K562 (cell line): ENCODE measurements at regions not wholly inside any gene's neighbourhood (a gene's known extent, or its start where the extent isn't known, plus 50 kb on each side); places are given as distances from the start of the nearest gene placed in this dataset.

Source experiments
- ATAC-seq: fragments of 200-7000 bp; cut with Tn5 transposase; 3 replicates; pipeline ENCODE4 v1.9.1; 2020; ENCODE audit warnings: moderate library complexity
- BruUV-seq: library from RNA; stranded (reverse); fragments of 400-500 nt; replicated peaks from 2 replicates; lab custom pipeline; 2021; lab: Mats Ljungman, UMichigan
- CTCF ChIA-PET: fragments of 300-600 bp; formaldehyde crosslinking; extraction: SDS; loops from one replicate; lab custom pipeline; 2021; ENCODE audit warnings: low intra/inter-chr PET ratio; lab: Yijun Ruan, JAX
- POLR2A ChIA-PET: fragments of 300-600, 350-650 bp; sonication (Branson Sonifier 250); formaldehyde crosslinking; extraction: SDS; loops from one replicate; lab custom pipeline; 2021; ENCODE audit warnings: antibody characterized with exemption, inconsistent platforms; lab: Yijun Ruan, JAX
- DNase-seq, 4 experiments: peaks; one replicate each; pipeline versions ENCODE4 v3.0.0 to v3.0.0-alpha.2; 2011 to 2018; ENCODE audit warnings: low spot score in 3 of 4, mixed read lengths in 3 of 4; ENCODE audit errors: extremely low read depth in 1 of 4
- FAIRE-seq: peaks from 2 replicates; lab custom pipeline; 2011; peaks lifted over from hg19 to GRCh38; lab: Jason Lieb, UNC
- H2AFZ ChIP-seq: 2 replicates; pipeline ENCODE4 v1.6.0; 2011; ENCODE audit warnings: low read depth, low read length, control low read depth, inconsistent platforms
- H3K27ac ChIP-seq: fragments of 200-600 bp; 3 replicates; pipeline ENCODE4 v1.8.0; 2011; ENCODE audit warnings: low read depth, mild to moderate bottlenecking, control low read depth, inconsistent platforms, low read length, moderate library complexity, mixed read lengths; ENCODE audit errors: extremely low read depth
- H3K27me3 ChIP-seq, 2 experiments: fragments of 300-600 bp in 1 of 2; 2 replicates in 1 of 2; 3 replicates in 1 of 2; pipeline versions ENCODE4 v1.6.0 to v1.8.0; 2011; ENCODE audit warnings: inconsistent platforms in 2 of 2, low read length in 2 of 2, mild to moderate bottlenecking in 1 of 2, mixed read lengths in 1 of 2, moderate library complexity in 1 of 2; ENCODE audit not compliant: control insufficient read depth in 2 of 2, insufficient read depth in 2 of 2
- H3K36me3 ChIP-seq: fragments of 300-600 bp; 3 replicates; pipeline ENCODE4 v1.8.0; 2011; ENCODE audit warnings: mild to moderate bottlenecking, low read length, inconsistent platforms; ENCODE audit not compliant: control insufficient read depth, insufficient read depth
- H3K4me1 ChIP-seq, 2 experiments: fragments of 200-600 bp in 1 of 2; replicated peaks in 1 of 2; 2 replicates in 1 of 2; 3 replicates in 1 of 2; pipeline versions ENCODE4 v1.5.1 to v1.8.0; 2011; ENCODE audit warnings: inconsistent platforms in 2 of 2, low read length in 2 of 2, mild to moderate bottlenecking in 1 of 2, mixed read lengths in 1 of 2, moderate library complexity in 1 of 2; ENCODE audit not compliant: control insufficient read depth in 2 of 2, insufficient read depth in 2 of 2
- H3K4me2 ChIP-seq: 2 replicates; pipeline ENCODE4 v1.6.1; 2011; ENCODE audit warnings: low read length, control low read depth, inconsistent platforms, mixed read lengths; ENCODE audit not compliant: insufficient read depth
- H3K4me3 ChIP-seq: fragments of 200-600 bp; sonication (generic), shearing (Covaris generic); 2 replicates; pipeline ENCODE4 v1.5.1; 2016; ENCODE audit warnings: control low read depth, inconsistent platforms
- H3K79me2 ChIP-seq: fragments of 200-600 bp; 3 replicates; pipeline ENCODE4 v1.8.0; 2011; ENCODE audit warnings: low read length, inconsistent platforms; ENCODE audit not compliant: control insufficient read depth, insufficient read depth
- H3K9ac ChIP-seq, 2 experiments: 2 replicates each; pipeline versions ENCODE4 v1.6.0 to v1.6.1; 2011; ENCODE audit warnings: low read depth in 2 of 2, low read length in 2 of 2, control low read depth in 1 of 2, inconsistent platforms in 1 of 2, mild to moderate bottlenecking in 1 of 2, mixed read lengths in 1 of 2; ENCODE audit not compliant: insufficient read depth in 1 of 2
- H3K9me1 ChIP-seq: one replicate; pipeline ENCODE4 v1.6.0; 2011; ENCODE audit warnings: inconsistent platforms, mild to moderate bottlenecking, low read length, moderate library complexity; ENCODE audit not compliant: control insufficient read depth, insufficient read depth
- H3K9me3 ChIP-seq: replicated peaks from 2 replicates; pipeline ENCODE4 v1.5.1; 2011; ENCODE audit warnings: low read depth, low read length, inconsistent platforms; ENCODE audit not compliant: control insufficient read depth, insufficient read depth
- H4K20me1 ChIP-seq: replicated peaks from 2 replicates; pipeline ENCODE4 v1.6.1; 2011; ENCODE audit warnings: low read length, inconsistent platforms, mixed read lengths; ENCODE audit not compliant: control insufficient read depth, insufficient read depth
- ETV1 ChIP-seq: fragments of 450-650 bp; conservative IDR thresholded peaks from 2 replicates; pipeline ENCODE4 v1.6.1; 2016; ENCODE audit warnings: missing genetic modification characterization, control low read depth, low read depth, missing compliant biosample characterization
- GTF2F1 ChIP-seq: IDR thresholded peaks from 2 replicates; pipeline ENCODE4 v1.6.1; 2011; ENCODE audit warnings: low read depth, low read length, improper control_type of control experiment
- RBFOX2 ChIP-seq: fragments of 200-400 bp; formaldehyde crosslinking; IDR thresholded peaks from 2 replicates; pipeline ENCODE4 v1.6.1; 2017; ENCODE audit warnings: low read depth, mild to moderate bottlenecking, low read length, moderate library complexity
- RBM22 ChIP-seq: fragments of 200-400 bp; formaldehyde crosslinking; IDR thresholded peaks from 2 replicates; pipeline ENCODE4 v1.6.1; 2018; ENCODE audit warnings: low read length, low read depth; ENCODE audit not compliant: poor library complexity, severe bottlenecking
- RCOR1 ChIP-seq, 2 experiments: IDR thresholded peaks; 2 replicates each; pipeline ENCODE4 v1.6.1; 2012; ENCODE audit warnings: low read depth in 2 of 2, low read length in 2 of 2, borderline replicate concordance in 1 of 2, improper control_type of control experiment in 1 of 2
- SAFB ChIP-seq: fragments of 200-400 bp; formaldehyde crosslinking; IDR thresholded peaks from 2 replicates; pipeline ENCODE4 v1.6.1; 2017; ENCODE audit warnings: low read depth, low read length, borderline replicate concordance
- U2AF2 ChIP-seq: fragments of 200-400 bp; formaldehyde crosslinking; optimal IDR thresholded peaks from 2 replicates; pipeline ENCODE3; 2017; ENCODE audit warnings: low read depth, mild to moderate bottlenecking, low read length
- ZC3H4 ChIP-seq: sonication (generic); formaldehyde crosslinking; IDR thresholded peaks from 2 replicates; pipeline ENCODE4 v1.9.0; 2021; ENCODE audit warnings: missing genetic modification reagents, borderline replicate concordance
- ZNF175 ChIP-seq: fragments of 200-800 bp; sonication (Bioruptor generic); IDR thresholded peaks from 2 replicates; pipeline ENCODE4 v1.6.1; 2016; ENCODE audit warnings: low read depth, mild to moderate bottlenecking, missing genetic modification characterization, missing compliant biosample characterization
- ZNF253 ChIP-seq: fragments of 250-450 bp; sonication (Bioruptor Pico); conservative IDR thresholded peaks from 2 replicates; pipeline ENCODE4 v1.6.1; 2021; ENCODE audit warnings: mild to moderate bottlenecking
- ZNF384 ChIP-seq: IDR thresholded peaks from 2 replicates; pipeline ENCODE4 v1.6.1; 2012; ENCODE audit warnings: low read depth, low read length, improper control_type of control experiment
- ZNF586 ChIP-seq: fragments of 450-650 bp; formaldehyde crosslinking; conservative IDR thresholded peaks from 2 replicates; pipeline ENCODE4 v1.4.0; 2020; ENCODE audit warnings: mild to moderate bottlenecking, moderate library complexity
- WGBS: fragments of 100-300 bp; shearing (Covaris generic); methylation state at CpG from one replicate; pipeline ENCODE4 v1.1.6; 2016; ENCODE audit warnings: low coverage, mixed read lengths; ENCODE audit not compliant: insufficient coverage; ENCODE audit errors: missing lambda C conversion rate; 5-methylcytosine and 5-hydroxymethylcytosine counted together
- in situ Hi-C: fragments of 300-500 bp; cut with MboI; formaldehyde crosslinking; loops from 4 replicates; pipeline ENCODE4 v1.15.0; 2018; ENCODE audit warnings: inconsistent platforms, mixed read lengths
- intact Hi-C: fragments of 100-400 bp; cut with micrococcal nuclease; formaldehyde crosslinking; loops from 2 replicates; pipeline ENCODE4 v1.14.2; 2022
- TF ChIP-seq, protein P1 (sequence below): fragments of 200-800 bp; sonication (Bioruptor generic); IDR thresholded peaks from 2 replicates; pipeline ENCODE4 v1.6.1; 2017; ENCODE audit warnings: missing genetic modification characterization, missing compliant biosample characterization

DNA sequence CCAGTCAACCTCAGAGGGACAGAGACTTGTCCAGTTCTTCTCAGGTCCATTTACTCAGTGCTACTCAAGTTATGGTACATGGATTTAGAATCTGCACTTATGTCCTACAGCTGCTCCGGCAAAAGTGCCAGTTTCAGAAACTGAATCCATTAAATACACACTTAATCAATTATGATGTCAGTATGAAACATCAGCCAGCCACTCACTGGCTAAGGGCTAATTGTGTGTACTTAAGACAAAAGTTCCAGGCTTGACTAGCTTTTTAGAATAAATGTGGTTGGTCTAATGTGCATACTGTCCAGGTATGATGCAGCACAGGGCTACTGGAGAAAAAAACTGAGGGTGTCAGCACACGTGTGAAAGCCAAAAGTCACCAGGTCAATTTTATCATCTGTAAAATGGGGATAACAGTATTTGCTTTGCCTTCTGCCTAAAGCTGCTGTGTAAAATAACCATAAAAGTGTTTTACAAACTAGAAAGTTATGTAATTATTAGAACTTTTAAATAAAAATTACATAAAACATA lies 55.4 kb upstream of the CYP2D6 start:
- Histone ChIP-seq H3K27me3 (no peaks in the 10 kb centered on the region), H4K20me1 (peaks cover 15% of the 10 kb centered on the region), H3K9me1 (no peaks in the 10 kb centered on the region), H2AFZ (no peak overlapping the region), H3K9me3 (no peaks in the 10 kb centered on the region)
- in situ Hi-C loops, result no loop called here
- no TSS peak for BruUV-seq
- POLR2A ChIA-PET, result no interaction called here
- 55% methylated on average over 2 of the region's 2 CpGs for WGBS
- no peak for TF ChIP-seq ZNF253
- TF ChIP-seq ZNF175 (CRISPR knock-in tag), result no peak
- TF ChIP-seq, protein P1, sequence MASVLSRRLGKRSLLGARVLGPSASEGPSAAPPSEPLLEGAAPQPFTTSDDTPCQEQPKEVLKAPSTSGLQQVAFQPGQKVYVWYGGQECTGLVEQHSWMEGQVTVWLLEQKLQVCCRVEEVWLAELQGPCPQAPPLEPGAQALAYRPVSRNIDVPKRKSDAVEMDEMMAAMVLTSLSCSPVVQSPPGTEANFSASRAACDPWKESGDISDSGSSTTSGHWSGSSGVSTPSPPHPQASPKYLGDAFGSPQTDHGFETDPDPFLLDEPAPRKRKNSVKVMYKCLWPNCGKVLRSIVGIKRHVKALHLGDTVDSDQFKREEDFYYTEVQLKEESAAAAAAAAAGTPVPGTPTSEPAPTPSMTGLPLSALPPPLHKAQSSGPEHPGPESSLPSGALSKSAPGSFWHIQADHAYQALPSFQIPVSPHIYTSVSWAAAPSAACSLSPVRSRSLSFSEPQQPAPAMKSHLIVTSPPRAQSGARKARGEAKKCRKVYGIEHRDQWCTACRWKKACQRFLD (CRISPR knock-in tag), result no peak
- no peak for TF ChIP-seq ZC3H4
- TF ChIP-seq RBFOX2, result no peak
- TF ChIP-seq U2AF2, result no peak
- no peak for TF ChIP-seq SAFB
- no peak for TF ChIP-seq ETV1 (tag)
- no peak for TF ChIP-seq ZNF384
- TF ChIP-seq GTF2F1, result no peak
- TF ChIP-seq ZNF586, result no peak
- TF ChIP-seq RCOR1 (IDR thresholded peaks at IDR 0.05; ENCODE audit: borderline replicate concordance in 1 of 2, low read depth in 2 of 2, low read length in 2 of 2), result no peak
- no peak for TF ChIP-seq RBM22
- TF ChIP-seq, all 486 proteins: peak for 0
- FAIRE-seq (no peak), DNase-seq (no peak), ATAC-seq (no peak)
- peaks cover 64% of the 10 kb centered on the region for H3K79me2 ChIP-seq
- H3K4me2 ChIP-seq, result no peak overlapping the region
- H3K36me3 ChIP-seq, result peaks cover 3% of the 10 kb centered on the region; the same call in 1 of the 3 replicates
- CTCF ChIA-PET, result no interaction called here
- H3K4me3 ChIP-seq, result no peak overlapping the region
- peaks cover 3 to 18% of the 10 kb centered on the region in 2 experiments; a peak in 4 of 5 replicates for H3K4me1 ChIP-seq
- no peak overlapping the region for H3K9ac ChIP-seq
- intact Hi-C loops, result loop anchor here (5.0 kb wide), 1 partner anchor 76 kb away; no protein-coding TSS in a partner anchor
- H3K27ac ChIP-seq, result no peak overlapping the region
